CD4-positive, alpha-beta T cell (primary cell): ENCODE measurements at regions not wholly inside any gene's neighbourhood (a gene's known extent, or its start where the extent isn't known, plus 50 kb on each side); places are given as distances from the start of the nearest gene placed in this dataset.

ENCODE experiments used
- ATAC-seq: fragments of 200-7000 bp; cut with Tn5 transposase; one replicate; pipeline ENCODE4 v1.10.0; 2022; ENCODE audit warnings: mild to moderate bottlenecking; ENCODE audit not compliant: poor library complexity
- CTCF ChIA-PET: fragments of 350-600 bp; sonication (Branson Sonifier 250); formaldehyde crosslinking; loops from one replicate; lab custom pipeline; 2021; ENCODE audit warnings: antibody characterized with exemption, inconsistent platforms; lab: Charles Lee
- POLR2A ChIA-PET: fragments of 350-600 bp; sonication (Branson Sonifier 250); formaldehyde crosslinking; loops from one replicate; lab custom pipeline; 2021; ENCODE audit warnings: antibody characterized with exemption, inconsistent platforms; lab: Charles Lee
- DNase-seq, 14 experiments: peaks; one replicate each; pipeline ENCODE4 v3.0.0-alpha.2; 2013 to 2020; ENCODE audit warnings: mixed read lengths in 2 of 14
- H3K27ac ChIP-seq, 2 donors: one replicate each; pipeline versions ENCODE4 v1.5.1 to v1.7.0; 2013; ENCODE audit warnings: low read length in 2 of 2, low read depth in 1 of 2, mild to moderate bottlenecking in 1 of 2
- H3K27me3 ChIP-seq, 2 experiments: 1 replicate in 1 of 2; 2 replicates in 1 of 2; pipeline versions ENCODE4 v1.6.1 to v1.7.0; 2013; ENCODE audit warnings: low read length in 2 of 2, control low read depth in 1 of 2, mild to moderate bottlenecking in 1 of 2, moderate library complexity in 1 of 2; ENCODE audit not compliant: insufficient read depth in 2 of 2, control insufficient read depth in 1 of 2
- H3K36me3 ChIP-seq: one replicate; pipeline ENCODE4 v1.6.1; 2013; ENCODE audit warnings: low read length, control low read depth; ENCODE audit not compliant: insufficient read depth
- H3K4me1 ChIP-seq: one replicate; pipeline ENCODE4 v1.6.1; 2013; ENCODE audit warnings: low read length, control low read depth; ENCODE audit not compliant: insufficient read depth
- H3K4me3 ChIP-seq: one replicate; pipeline ENCODE4 v1.5.1; 2013; ENCODE audit warnings: mild to moderate bottlenecking, low read length, moderate library complexity
- H3K9me3 ChIP-seq, 2 experiments: 1 replicate in 1 of 2; 2 replicates in 1 of 2; pipeline versions ENCODE4 v1.6.1 to v1.7.0; 2013; ENCODE audit warnings: low read length in 2 of 2, mild to moderate bottlenecking in 2 of 2, control low read depth in 1 of 2, moderate library complexity in 1 of 2; ENCODE audit not compliant: control insufficient read depth in 1 of 2, insufficient read depth in 1 of 2
- H3K27ac Mint-ChIP-seq: one replicate; pipeline ENCODE4 v1.8.0; 2020; ENCODE audit warnings: mixed read lengths
- H3K27me3 Mint-ChIP-seq: one replicate; pipeline ENCODE4 v1.8.0; 2021; ENCODE audit warnings: mixed read lengths
- H3K36me3 Mint-ChIP-seq: one replicate; pipeline ENCODE4 v1.8.0; 2021; ENCODE audit warnings: low read depth, mixed read lengths
- H3K4me1 Mint-ChIP-seq: one replicate; pipeline ENCODE4 v1.8.0; 2021; ENCODE audit warnings: low read depth, mixed read lengths
- H3K4me3 Mint-ChIP-seq: one replicate; pipeline ENCODE4 v1.8.0; 2020; ENCODE audit warnings: mild to moderate bottlenecking, mixed read lengths
- H3K9me3 Mint-ChIP-seq: one replicate; pipeline ENCODE4 v1.8.0; 2020; ENCODE audit warnings: mixed read lengths
- CTCF ChIP-seq: fragments of 200-600 bp; IDR thresholded peaks from one replicate; pipeline ENCODE4 v1.8.0; 2022; ENCODE audit warnings: antibody characterized with exemption, mild to moderate bottlenecking
- intact Hi-C, 2 experiments: fragments of 100-400 bp; cut with DNase I in 1 of 2; cut with micrococcal nuclease in 1 of 2; formaldehyde crosslinking; loops; one replicate each; pipeline versions ENCODE4 v1.15.1 to v1.9.0; 2023 to 2025; cut with DNase I, micrococcal nuclease

DNA sequence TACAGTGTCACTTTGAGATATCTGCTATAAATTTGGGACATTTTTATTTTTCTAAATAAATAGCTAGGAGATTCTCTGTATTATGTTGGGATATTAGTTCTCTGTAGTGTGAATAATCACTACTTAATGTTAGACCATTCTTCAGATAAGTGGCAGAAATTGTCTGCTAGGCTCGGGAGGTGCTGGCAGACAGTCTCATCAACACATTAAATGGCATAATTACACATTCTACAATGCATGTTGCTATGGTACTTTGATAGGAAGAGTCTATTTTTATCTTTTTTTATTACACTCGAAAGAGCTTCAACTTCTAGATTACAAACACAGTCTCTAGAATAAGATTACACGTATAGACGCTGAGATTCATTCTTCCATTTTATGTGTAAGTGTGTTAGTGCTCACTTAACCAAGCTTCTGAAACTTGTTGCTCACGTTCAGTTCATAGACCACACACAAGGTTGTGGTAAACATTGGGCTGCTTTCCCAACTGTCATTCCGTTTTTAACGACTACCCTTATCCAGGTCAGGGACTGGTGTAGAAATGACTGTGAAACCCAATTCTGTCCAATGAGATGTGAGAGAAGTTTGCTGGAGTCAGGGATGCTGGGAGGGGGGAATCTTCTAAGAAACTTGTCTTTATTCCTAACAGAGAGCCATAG is 78.6 kb downstream of the TPBG start:
- intact Hi-C loops = no loop called here
- no peaks in the 10 kb centered on the region for H3K4me1 ChIP-seq
- H3K27ac ChIP-seq = no peak overlapping the region
- Mint-ChIP-seq H3K27ac (no peak overlapping the region), H3K9me3 (no peaks in the 10 kb centered on the region), H3K4me1 (no peaks in the 10 kb centered on the region), H3K36me3 (no peaks in the 10 kb centered on the region), H3K4me3 (no peak overlapping the region), H3K27me3 (no peaks in the 10 kb centered on the region)
- no peaks in the 10 kb centered on the region for H3K27me3 ChIP-seq
- DNase-seq (no peak), ATAC-seq (no peak)
- ChIA-PET CTCF (no interaction called here), POLR2A (no interaction called here)
- TF ChIP-seq CTCF = no peak
- H3K36me3 ChIP-seq = no peaks in the 10 kb centered on the region
- H3K4me3 ChIP-seq = no peak overlapping the region
- no peaks in the 10 kb centered on the region for H3K9me3 ChIP-seq

- ATAC-seq (no peak), DNase-seq (no peak)
Observed at GRCh38 chr6:82458147-82458546, 94.5 kb downstream of the TPBG start.

GRCh38 chr6:82458705-82459104 is 95.1 kb downstream of the TPBG start:
- POLR2A ChIA-PET = no interaction called here
- Histone ChIP-seq H3K9me3 (peaks cover 3 to 8% of the 10 kb centered on the region in 2 experiments), H3K27me3 (no peaks in the 10 kb centered on the region), H3K4me3 (no peak overlapping the region), H3K4me1 (no peaks in the 10 kb centered on the region), H3K36me3 (no peaks in the 10 kb centered on the region), H3K27ac (no peak overlapping the region)
- no peaks in the 10 kb centered on the region for H3K27me3 Mint-ChIP-seq
- CTCF ChIA-PET = no interaction called here
- H3K9me3 Mint-ChIP-seq = peaks cover 18% of the 10 kb centered on the region
- TF ChIP-seq CTCF = no peak
- H3K4me1 Mint-ChIP-seq = no peaks in the 10 kb centered on the region
- no peak overlapping the region for H3K27ac Mint-ChIP-seq
- ATAC-seq (no peak), DNase-seq (no peak)
- H3K36me3 Mint-ChIP-seq = no peaks in the 10 kb centered on the region
- H3K4me3 Mint-ChIP-seq = no peak overlapping the region
- intact Hi-C loops = no loop called here

More at GRCh38 chr6:82458147-82458546, 94.5 kb downstream of the TPBG start:
- Histone ChIP-seq H3K27ac (no peak overlapping the region), H3K9me3 (peaks cover 3 to 8% of the 10 kb centered on the region in 2 experiments), H3K4me1 (no peaks in the 10 kb centered on the region), H3K4me3 (no peak overlapping the region), H3K27me3 (no peaks in the 10 kb centered on the region), H3K36me3 (no peaks in the 10 kb centered on the region)
- Mint-ChIP-seq H3K36me3 (no peaks in the 10 kb centered on the region), H3K4me1 (no peaks in the 10 kb centered on the region), H3K27me3 (no peaks in the 10 kb centered on the region), H3K9me3 (peaks cover 18% of the 10 kb centered on the region), H3K4me3 (no peak overlapping the region), H3K27ac (no peak overlapping the region)
- POLR2A ChIA-PET = no interaction called here
- no peak for TF ChIP-seq CTCF
- intact Hi-C loops = no loop called here
- CTCF ChIA-PET = no interaction called here
